NT2/D1 (cell line): ENCODE measurements at regions not wholly inside any gene's neighbourhood (a gene's known extent, or its start where the extent isn't known, plus 50 kb on each side); places are given as distances from the start of the nearest gene placed in this dataset.

Experiments used
- DNase-seq: peaks from one replicate; pipeline ENCODE4 v3.0.0-alpha.2; 2011; ENCODE audit warnings: low read depth, low spot score
- H3K27me3 ChIP-seq: 2 replicates; pipeline ENCODE4 v1.6.0; 2011; ENCODE audit warnings: mild to moderate bottlenecking; ENCODE audit not compliant: insufficient read length, insufficient read depth
- H3K36me3 ChIP-seq: 2 replicates; pipeline ENCODE4 v1.6.1; 2011; ENCODE audit warnings: mild to moderate bottlenecking, low read length, mixed read lengths; ENCODE audit not compliant: insufficient read depth, insufficient read length
- H3K4me1 ChIP-seq: 2 replicates; pipeline ENCODE4 v1.5.1; 2011; ENCODE audit not compliant: insufficient read depth, insufficient read length
- H3K4me3 ChIP-seq: 2 replicates; pipeline ENCODE4 v1.5.1; 2011; ENCODE audit warnings: low read depth; ENCODE audit not compliant: insufficient read length
- H3K9ac ChIP-seq: 2 replicates; pipeline ENCODE4 v1.6.0; 2011; ENCODE audit warnings: low read depth; ENCODE audit not compliant: insufficient read length
- H3K9me3 ChIP-seq: 2 replicates; pipeline ENCODE4 v1.5.1; 2011; ENCODE audit warnings: mild to moderate bottlenecking, low read length; ENCODE audit not compliant: insufficient read depth
- SUZ12 ChIP-seq: IDR thresholded peaks from 2 replicates; pipeline ENCODE4 v1.6.1; 2011; ENCODE audit not compliant: insufficient read length, insufficient read depth; ENCODE audit errors: extremely low read depth
- YY1 ChIP-seq: IDR thresholded peaks from 2 replicates; pipeline ENCODE4 v1.6.1; 2011; ENCODE audit not compliant: insufficient read length, insufficient read depth
- ZNF274 ChIP-seq: IDR thresholded peaks from 2 replicates; pipeline ENCODE4 v1.6.1; 2011; ENCODE audit warnings: mild to moderate bottlenecking, low read depth, low read length

DNA sequence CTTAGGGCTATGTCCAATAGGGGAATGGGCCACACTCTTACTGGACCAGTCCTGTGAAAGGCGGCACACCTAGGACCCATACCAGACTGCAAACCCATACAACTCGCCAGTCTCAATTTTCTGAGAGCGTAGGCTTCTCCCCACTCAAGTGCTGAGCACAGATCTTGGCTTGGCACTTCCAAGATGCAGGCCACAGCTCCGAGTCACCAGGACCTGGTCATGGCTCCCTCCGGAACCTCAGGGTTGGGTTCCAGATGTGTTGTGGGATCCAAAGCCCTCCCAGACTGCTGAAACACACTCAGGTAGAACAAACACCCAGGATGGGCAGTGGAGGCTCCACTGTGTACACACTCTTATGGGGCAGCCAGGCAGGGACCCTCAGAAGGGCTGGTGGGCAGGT lies 103.3 kb downstream of the TMEM144 start:
- H3K4me3 ChIP-seq, result no peak overlapping the region
- no peaks in the 10 kb centered on the region for H3K36me3 ChIP-seq
- H3K27me3 ChIP-seq, result no peaks in the 10 kb centered on the region
- no peaks in the 10 kb centered on the region for H3K4me1 ChIP-seq
- no peak overlapping the region for H3K9ac ChIP-seq
- no peak for DNase-seq
- no peaks in the 10 kb centered on the region for H3K9me3 ChIP-seq
- TF ChIP-seq SUZ12, result no peak
- no peak for TF ChIP-seq YY1
- TF ChIP-seq ZNF274, result no peak

DNA sequence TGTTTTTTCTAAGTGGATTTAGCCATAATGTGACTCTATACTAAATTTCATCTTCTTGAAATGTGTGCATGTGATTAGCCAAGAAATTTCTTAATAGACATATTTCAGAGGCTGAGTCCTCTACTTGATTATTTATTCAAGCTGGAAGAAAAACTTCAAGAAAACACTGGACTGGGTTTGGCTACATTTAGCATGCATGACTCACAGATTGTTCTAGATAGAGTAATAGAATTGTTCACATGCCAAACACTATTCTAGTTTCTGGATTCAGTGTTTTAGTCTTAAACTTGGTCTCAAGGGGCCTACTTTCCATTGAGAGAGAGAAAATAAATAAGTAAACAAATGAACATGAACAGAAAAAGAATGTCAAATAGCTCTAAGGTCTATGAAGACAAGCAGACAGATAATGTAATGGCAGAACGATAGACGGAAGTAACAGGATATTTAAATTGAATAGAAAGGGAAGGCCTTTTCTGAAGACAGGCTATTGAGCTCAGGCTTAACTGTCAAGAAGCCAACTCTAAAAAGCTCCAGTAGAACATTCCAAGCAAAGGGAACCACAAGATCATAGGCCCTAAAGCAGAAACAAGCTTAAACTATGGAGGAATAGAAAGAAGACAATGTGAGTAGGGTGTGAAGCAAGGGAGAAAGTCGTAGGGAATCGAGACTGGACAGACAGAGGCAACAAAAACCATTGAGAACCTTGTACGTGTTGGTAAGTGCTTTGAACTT lies 104.6 kb downstream of the TMEM144 start:
- Histone ChIP-seq H3K27me3 (no peaks in the 10 kb centered on the region), H3K36me3 (no peaks in the 10 kb centered on the region), H3K4me1 (no peaks in the 10 kb centered on the region), H3K9ac (no peak overlapping the region), H3K4me3 (no peak overlapping the region), H3K9me3 (no peaks in the 10 kb centered on the region)
- TF ChIP-seq ZNF274, result no peak
- no peak for TF ChIP-seq YY1
- TF ChIP-seq SUZ12, result no peak
- DNase-seq, result no peak

DNA sequence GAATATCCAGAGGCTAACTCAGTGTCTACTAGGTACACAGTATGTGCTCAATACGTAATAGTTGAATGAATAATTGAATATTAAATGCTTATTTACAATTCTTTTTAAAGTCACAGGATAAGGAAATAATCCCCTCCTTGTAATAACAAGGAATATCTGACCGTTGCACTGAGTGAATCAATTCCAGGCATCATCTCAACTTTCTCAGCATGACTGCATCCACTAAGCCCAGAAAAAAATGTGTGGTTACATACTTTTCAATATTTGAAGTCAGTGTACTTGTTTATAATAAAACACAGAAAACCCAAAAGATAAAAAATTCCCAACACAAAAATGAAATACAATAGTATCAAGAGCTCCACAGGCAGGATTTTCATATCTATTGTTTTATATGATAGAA lies 105.4 kb downstream of the TMEM144 start:
- Histone ChIP-seq H3K4me3 (no peak overlapping the region), H3K9ac (no peak overlapping the region), H3K27me3 (no peaks in the 10 kb centered on the region), H3K4me1 (no peaks in the 10 kb centered on the region), H3K36me3 (no peaks in the 10 kb centered on the region), H3K9me3 (no peaks in the 10 kb centered on the region; the same call in 1 of the 2 replicates)
- no peak for TF ChIP-seq ZNF274
- TF ChIP-seq SUZ12, result no peak
- no peak for TF ChIP-seq YY1
- DNase-seq, result no peak

DNA sequence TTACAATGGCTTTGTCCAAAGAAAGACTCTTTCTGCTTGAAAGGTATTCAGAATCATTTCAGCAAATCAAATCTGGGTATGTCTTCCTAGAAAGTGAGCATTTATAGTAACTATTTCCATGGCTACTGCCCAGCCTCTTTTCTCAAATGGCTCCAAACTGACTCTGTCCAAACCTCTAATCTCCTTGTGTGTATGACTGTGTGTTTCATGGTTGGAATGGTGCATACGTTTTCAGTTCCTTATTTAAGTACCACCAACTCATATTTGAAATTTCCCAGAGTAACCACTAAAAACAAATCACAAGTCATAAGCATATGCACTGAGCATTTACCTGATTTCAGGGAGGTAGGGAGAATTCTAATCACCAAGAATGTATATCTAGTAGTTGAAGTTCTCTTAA lies 106.0 kb downstream of the TMEM144 start:
- Histone ChIP-seq H3K36me3 (no peaks in the 10 kb centered on the region), H3K27me3 (no peaks in the 10 kb centered on the region), H3K9me3 (no peaks in the 10 kb centered on the region; the same call in 1 of the 2 replicates), H3K9ac (no peak overlapping the region), H3K4me3 (no peak overlapping the region), H3K4me1 (no peaks in the 10 kb centered on the region)
- DNase-seq, result no peak
- no peak for TF ChIP-seq ZNF274
- no peak for TF ChIP-seq SUZ12
- TF ChIP-seq YY1, result no peak

DNA sequence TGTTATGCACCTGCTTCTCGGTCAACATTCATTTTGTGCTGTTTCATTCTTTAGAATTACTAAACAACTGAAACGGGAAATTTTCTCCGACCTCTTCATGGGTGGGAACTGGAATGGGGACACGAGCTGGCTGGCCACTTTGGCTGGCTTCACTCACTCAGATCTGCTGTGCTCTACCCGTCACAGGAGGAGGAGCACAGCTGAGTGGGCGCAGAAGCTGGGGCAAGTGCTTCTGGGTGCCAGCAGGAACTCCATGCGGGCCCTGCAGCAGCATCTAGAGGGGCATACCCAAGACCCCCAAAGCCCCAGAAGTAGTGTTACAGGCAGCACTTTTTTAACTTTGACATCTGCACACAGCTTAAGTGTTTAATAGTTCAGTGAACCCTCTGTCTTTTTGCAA lies 109.6 kb downstream of the TMEM144 start:
- TF ChIP-seq SUZ12 (no peak), ZNF274 (no peak), YY1 (no peak)
- Histone ChIP-seq H3K4me1 (no peaks in the 10 kb centered on the region), H3K9me3 (no peaks in the 10 kb centered on the region; the same call in 1 of the 2 replicates), H3K36me3 (no peaks in the 10 kb centered on the region), H3K27me3 (no peaks in the 10 kb centered on the region), H3K4me3 (no peak overlapping the region), H3K9ac (no peak overlapping the region)
- DNase-seq, result no peak

DNA sequence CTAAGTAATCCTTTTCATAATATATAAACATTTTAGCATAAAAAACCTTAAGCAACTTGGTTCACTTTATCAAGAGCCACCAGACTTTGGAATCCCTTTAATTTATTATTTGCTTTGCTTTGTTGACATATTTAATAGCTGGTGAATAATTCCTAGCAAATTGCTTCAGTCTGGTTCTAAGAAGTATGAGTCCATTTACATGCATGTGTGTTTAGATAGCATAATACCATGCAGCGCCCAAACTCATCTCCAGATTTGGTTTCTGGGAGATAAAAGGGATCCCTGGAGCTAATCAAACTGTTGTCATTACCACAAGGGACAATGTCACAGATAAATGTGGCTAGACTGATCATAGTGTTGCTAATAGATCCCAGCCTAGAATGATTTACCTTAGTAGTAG lies 111.8 kb downstream of the TMEM144 start:
- Histone ChIP-seq H3K36me3 (no peaks in the 10 kb centered on the region), H3K4me3 (no peak overlapping the region), H3K27me3 (no peaks in the 10 kb centered on the region), H3K9ac (no peak overlapping the region), H3K4me1 (no peaks in the 10 kb centered on the region), H3K9me3 (no peaks in the 10 kb centered on the region; the same call in 1 of the 2 replicates)
- no peak for DNase-seq
- TF ChIP-seq YY1 (no peak), ZNF274 (no peak), SUZ12 (no peak)

DNA sequence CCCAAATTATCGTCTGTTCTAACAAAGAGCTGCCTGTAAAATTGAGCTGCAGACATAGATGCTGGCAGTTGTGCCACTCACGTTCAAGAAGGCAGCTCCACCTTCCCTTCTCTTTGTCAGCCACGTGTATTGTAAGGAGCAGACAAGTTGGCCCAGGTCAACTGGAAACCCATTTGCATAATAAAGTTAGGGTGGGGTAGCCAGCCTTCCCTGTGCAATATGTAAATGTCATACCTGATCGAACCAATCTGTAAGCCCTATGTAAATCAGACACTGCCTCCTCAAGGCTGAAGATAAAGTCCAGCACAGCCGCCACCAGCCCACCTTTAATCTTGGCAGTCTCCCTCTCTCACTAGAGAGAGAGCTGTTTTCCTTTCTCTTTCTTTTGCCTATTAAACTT lies 117.2 kb downstream of the TMEM144 start:
- DNase-seq, result peak; percentile 3
- Histone ChIP-seq H3K9ac (no peak overlapping the region), H3K27me3 (no peaks in the 10 kb centered on the region), H3K9me3 (no peaks in the 10 kb centered on the region; the same call in 1 of the 2 replicates), H3K4me1 (no peaks in the 10 kb centered on the region), H3K36me3 (no peaks in the 10 kb centered on the region), H3K4me3 (no peak overlapping the region)
- no peak for TF ChIP-seq ZNF274
- TF ChIP-seq YY1, result no peak
- no peak for TF ChIP-seq SUZ12

DNA sequence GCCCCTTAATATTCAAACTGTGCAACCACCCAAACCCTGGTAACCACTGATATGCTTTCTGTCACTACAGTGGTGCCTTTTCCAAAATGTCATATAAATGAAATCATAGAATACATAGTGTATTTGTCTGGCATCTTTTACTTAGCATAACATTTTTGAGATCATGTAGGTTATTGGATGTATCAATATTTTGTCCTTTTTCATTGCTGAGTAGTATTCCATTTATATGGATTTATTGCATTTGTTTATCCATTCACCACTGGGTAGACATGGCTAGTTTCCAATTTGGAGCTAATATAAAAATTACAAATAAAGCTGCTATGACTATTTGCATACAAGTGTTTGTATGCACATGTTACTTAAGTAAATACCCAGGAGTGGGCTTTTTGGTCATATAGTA lies 121.6 kb downstream of the TMEM144 start:
- DNase-seq, result no peak
- Histone ChIP-seq H3K4me1 (no peaks in the 10 kb centered on the region), H3K36me3 (no peaks in the 10 kb centered on the region), H3K9ac (no peak overlapping the region), H3K27me3 (no peaks in the 10 kb centered on the region), H3K9me3 (no peaks in the 10 kb centered on the region; the same call in 1 of the 2 replicates), H3K4me3 (no peak overlapping the region)
- TF ChIP-seq ZNF274 (no peak), SUZ12 (no peak), YY1 (no peak)
